SK-N-SH (cell line): ENCODE measurements at regions not wholly inside any gene's neighbourhood (a gene's known extent, or its start where the extent isn't known, plus 50 kb on each side); places are given as distances from the start of the nearest gene placed in this dataset.

Experiments
- CTCF ChIA-PET: fragments of 300-600, 350-600 bp; formaldehyde crosslinking; extraction: SDS; loops from one replicate; lab custom pipeline; 2021; lab: Yijun Ruan, JAX
- POLR2A ChIA-PET: fragments of 350-600 bp; sonication (Branson Sonifier 250); formaldehyde crosslinking; extraction: SDS; loops from one replicate; lab custom pipeline; 2020; ENCODE audit warnings: antibody characterized with exemption, inconsistent platforms; lab: Yijun Ruan, JAX
- DNase-seq: peaks from one replicate; pipeline ENCODE4 v3.0.0; 2012
- H2AFZ ChIP-seq: fragments of 200-600 bp; sonication (generic); 2 replicates; pipeline ENCODE4 v1.8.1; 2016; ENCODE audit warnings: antibody characterized with exemption, mild to moderate bottlenecking, low read depth
- H3F3A ChIP-seq: fragments of 200-600 bp; sonication (generic); replicated peaks from 2 replicates; pipeline ENCODE3; 2016; ENCODE audit warnings: antibody characterized with exemption, mild to moderate bottlenecking; ENCODE audit not compliant: insufficient read depth
- H3K27ac ChIP-seq, 2 experiments: fragments of 200-500 bp in 1 of 2; fragments of 200-600 bp in 1 of 2; sonication (Bioruptor generic) in 1 of 2; sonication (generic), shearing (Covaris generic) in 1 of 2; 2 replicates each; pipeline versions ENCODE4 v1.5.1 to v1.6.1; 2014 to 2016; ENCODE audit warnings: low read depth in 2 of 2, inconsistent platforms in 1 of 2, low read length in 1 of 2, mild to moderate bottlenecking in 1 of 2, mixed read lengths in 1 of 2
- H3K27me3 ChIP-seq: fragments of 200-600 bp; sonication (generic), shearing (Covaris generic); 2 replicates; pipeline ENCODE4 v1.6.1; 2016; ENCODE audit warnings: mixed run types; ENCODE audit not compliant: insufficient read depth
- H3K36me3 ChIP-seq, 2 experiments: fragments of 200-500 bp in 1 of 2; fragments of 200-600 bp in 1 of 2; sonication (Bioruptor generic) in 1 of 2; sonication (generic) in 1 of 2; replicated peaks in 1 of 2; 2 replicates each; pipeline versions ENCODE3 to v1.5.1; 2014 to 2016; ENCODE audit warnings: low read length in 1 of 2, mild to moderate bottlenecking in 1 of 2; ENCODE audit not compliant: insufficient read depth in 2 of 2, control insufficient read depth in 1 of 2
- H3K4me1 ChIP-seq, 2 experiments: fragments of 200-500 bp in 1 of 2; fragments of 200-600 bp in 1 of 2; sonication (Bioruptor generic) in 1 of 2; sonication (generic), shearing (Covaris generic) in 1 of 2; 2 replicates each; pipeline versions ENCODE4 v1.5.1 to v1.6.1; 2014 to 2016; ENCODE audit warnings: low read depth in 1 of 2, low read length in 1 of 2, mixed run types in 1 of 2; ENCODE audit not compliant: insufficient read depth in 2 of 2, control insufficient read depth in 1 of 2
- H3K4me2 ChIP-seq: fragments of 200-600 bp; sonication (generic), shearing (Covaris generic); 2 replicates; pipeline ENCODE4 v1.6.1; 2017; ENCODE audit warnings: mixed run types
- H3K4me3 ChIP-seq, 2 experiments: fragments of 200-500 bp in 1 of 2; fragments of 200-600 bp in 1 of 2; sonication (Bioruptor generic) in 1 of 2; sonication (generic), shearing (Covaris generic) in 1 of 2; 2 replicates each; pipeline versions ENCODE4 v1.5.1 to v1.8.1; 2014 to 2016; ENCODE audit warnings: low read depth in 2 of 2, inconsistent platforms in 1 of 2, low read length in 1 of 2, mild to moderate bottlenecking in 1 of 2, mixed read lengths in 1 of 2, moderate library complexity in 1 of 2
- H3K79me2 ChIP-seq: fragments of 200-600 bp; sonication (generic); 2 replicates; pipeline ENCODE4 v1.8.1; 2017; ENCODE audit warnings: mild to moderate bottlenecking; ENCODE audit not compliant: insufficient read depth
- H3K9ac ChIP-seq: fragments of 200-600 bp; sonication (generic); 2 replicates; pipeline ENCODE4 v1.6.1; 2017; ENCODE audit warnings: mixed run types
- H3K9me2 ChIP-seq: fragments of 200-600 bp; sonication (generic); 2 replicates; pipeline ENCODE4 v1.6.1; 2017; ENCODE audit warnings: mixed run types
- H3K9me3 ChIP-seq: fragments of 200-600 bp; sonication (generic); 2 replicates; pipeline ENCODE4 v1.6.1; 2017; ENCODE audit warnings: mixed run types, mild to moderate bottlenecking, moderate library complexity
- H4K20me1 ChIP-seq: fragments of 200-600 bp; sonication (generic); 2 replicates; pipeline ENCODE4 v1.6.1; 2017; ENCODE audit warnings: mild to moderate bottlenecking, mixed run types; ENCODE audit not compliant: insufficient read depth
- EP300 ChIP-seq, 2 experiments: IDR thresholded peaks; 2 replicates each; pipeline versions ENCODE4 v1.4.0 to v1.6.1; 2012; ENCODE audit warnings: borderline replicate concordance in 1 of 2, low read depth in 1 of 2, low read length in 1 of 2
- FOXJ3 ChIP-seq: sonication (generic); formaldehyde crosslinking; IDR thresholded peaks from 2 replicates; pipeline ENCODE4 v1.5.1; 2020; ENCODE audit warnings: mild to moderate bottlenecking, missing genetic modification reagents
- GATA2 ChIP-seq: sonication (generic); formaldehyde crosslinking; IDR thresholded peaks from 2 replicates; pipeline ENCODE4 v1.5.0; 2020; ENCODE audit warnings: mild to moderate bottlenecking, missing genetic modification reagents
- JUND ChIP-seq: IDR thresholded peaks from 2 replicates; pipeline ENCODE4 v1.4.0; 2012
- MXI1 ChIP-seq: IDR thresholded peaks from 2 replicates; pipeline ENCODE4 v1.6.1; 2012; ENCODE audit warnings: mild to moderate bottlenecking, low read depth, low read length, improper control_type of control experiment
- NRF1 ChIP-seq: IDR thresholded peaks from 2 replicates; pipeline ENCODE4 v1.6.1; 2012; ENCODE audit warnings: low read depth, mild to moderate bottlenecking, low read length
- POLR2AphosphoS5 ChIP-seq: IDR thresholded peaks from 2 replicates; pipeline ENCODE4 v1.6.1; 2012; ENCODE audit warnings: low read depth, low read length
- RAD21 ChIP-seq: IDR thresholded peaks from 2 replicates; pipeline ENCODE4 v1.6.1; 2012; ENCODE audit warnings: mild to moderate bottlenecking, low read length
- SIN3A ChIP-seq: IDR thresholded peaks from 2 replicates; pipeline ENCODE4 v1.6.1; 2012; ENCODE audit warnings: low read depth, mild to moderate bottlenecking, low read length, moderate library complexity, borderline replicate concordance
- TCF12 ChIP-seq: IDR thresholded peaks from 2 replicates; pipeline ENCODE4 v1.4.0; 2012
- YY1 ChIP-seq: IDR thresholded peaks from 2 replicates; pipeline ENCODE4 v1.4.0; 2012; ENCODE audit warnings: low read depth, mild to moderate bottlenecking
- WGBS: methylation state at CpG from one replicate; pipeline ENCODE4 v1.1.6; 2017; ENCODE audit warnings: low lambda C conversion rate; 5-methylcytosine and 5-hydroxymethylcytosine counted together
- TF ChIP-seq, protein P1 (sequence below): IDR thresholded peaks from 2 replicates; pipeline ENCODE4; 2012
- TF ChIP-seq, protein P2 (sequence below): fragments of 150-350 bp; IDR thresholded peaks from 2 replicates; pipeline ENCODE4 v1.6.1; 2017; ENCODE audit warnings: antibody characterized with exemption, low read length, low read depth, borderline replicate concordance
- TF ChIP-seq, protein P3 (sequence below): IDR thresholded peaks from 2 replicates; pipeline ENCODE4 v1.4.0; 2012; ENCODE audit warnings: low read depth

DNA sequence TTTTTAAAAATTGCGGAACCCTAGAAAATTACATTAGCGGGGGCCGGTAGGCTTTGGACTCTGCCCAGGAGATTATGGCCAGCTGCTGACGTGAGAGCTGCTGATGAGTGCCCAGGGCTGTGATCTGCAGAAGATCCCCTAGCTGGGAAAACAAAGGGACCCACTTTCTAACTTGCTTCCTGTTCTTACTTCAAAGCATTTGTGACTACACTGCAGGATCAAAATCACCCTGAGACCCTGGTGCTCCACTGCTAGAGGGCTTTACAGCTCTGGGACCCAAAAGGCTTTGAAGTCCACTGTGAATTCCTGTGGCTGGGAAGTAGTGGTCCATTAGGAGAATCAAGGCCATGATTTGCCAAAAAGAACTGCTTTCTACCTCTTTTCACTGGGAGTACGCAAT is 499.4 kb upstream of the AKR1E2 start:
- Histone ChIP-seq H3F3A (no peaks in the 10 kb centered on the region), H2AFZ (no peak overlapping the region), H3K9me2 (no peaks in the 10 kb centered on the region), H3K4me2 (no peak overlapping the region), H4K20me1 (no peaks in the 10 kb centered on the region), H3K36me3 (no peaks in the 10 kb centered on the region), H3K9ac (no peak overlapping the region), H3K27ac (no peak overlapping the region), H3K27me3 (no peaks in the 10 kb centered on the region), H3K4me3 (no peak overlapping the region), H3K9me3 (no peaks in the 10 kb centered on the region), H3K4me1 (no peaks in the 10 kb centered on the region), H3K79me2 (no peaks in the 10 kb centered on the region)
- TF ChIP-seq, protein P1, sequence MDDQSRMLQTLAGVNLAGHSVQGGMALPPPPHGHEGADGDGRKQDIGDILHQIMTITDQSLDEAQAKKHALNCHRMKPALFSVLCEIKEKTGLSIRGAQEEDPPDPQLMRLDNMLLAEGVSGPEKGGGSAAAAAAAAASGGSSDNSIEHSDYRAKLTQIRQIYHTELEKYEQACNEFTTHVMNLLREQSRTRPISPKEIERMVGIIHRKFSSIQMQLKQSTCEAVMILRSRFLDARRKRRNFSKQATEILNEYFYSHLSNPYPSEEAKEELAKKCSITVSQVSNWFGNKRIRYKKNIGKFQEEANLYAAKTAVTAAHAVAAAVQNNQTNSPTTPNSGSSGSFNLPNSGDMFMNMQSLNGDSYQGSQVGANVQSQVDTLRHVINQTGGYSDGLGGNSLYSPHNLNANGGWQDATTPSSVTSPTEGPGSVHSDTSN = no peak
- no peak for TF ChIP-seq FOXJ3
- TF ChIP-seq POLR2AphosphoS5 = no peak
- no peak for TF ChIP-seq TCF12
- 92% methylated on average over 5 of the region's 5 CpGs for WGBS
- no peak for DNase-seq
- ChIA-PET POLR2A (no interaction called here), CTCF (no interaction called here)

DNA sequence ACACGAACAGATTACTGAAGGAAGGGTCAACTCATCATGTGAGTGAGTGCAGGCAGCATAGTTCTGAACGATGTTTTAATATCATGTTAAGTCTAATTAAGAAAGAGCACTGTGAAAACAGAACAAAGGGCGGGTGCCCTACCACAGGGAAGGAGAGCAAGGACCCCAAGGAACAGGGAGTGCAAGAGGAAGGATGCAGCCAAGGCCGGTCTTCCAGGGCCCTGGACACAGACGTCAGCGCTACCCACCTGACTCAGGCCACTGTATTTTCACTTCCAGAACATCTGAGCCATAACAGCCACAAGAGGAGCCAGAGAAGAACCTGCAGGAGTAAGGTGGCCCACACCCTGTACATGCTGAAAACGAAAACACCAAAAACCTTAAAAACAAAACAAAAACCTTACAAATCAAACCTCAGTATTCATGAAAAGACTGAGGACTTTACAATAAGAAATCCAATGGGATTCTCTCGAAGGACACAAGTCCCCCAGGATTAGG is 506.1 kb upstream of the AKR1E2 start:
- Histone ChIP-seq H4K20me1 (no peaks in the 10 kb centered on the region), H3K9ac (no peak overlapping the region), H3F3A (peaks cover 4% of the 10 kb centered on the region), H3K79me2 (no peaks in the 10 kb centered on the region), H3K9me3 (no peaks in the 10 kb centered on the region), H3K27ac (no peak overlapping the region), H3K4me1 (no peaks in the 10 kb centered on the region), H3K9me2 (no peaks in the 10 kb centered on the region), H3K4me2 (no peak overlapping the region), H3K4me3 (no peak overlapping the region), H3K27me3 (no peaks in the 10 kb centered on the region), H2AFZ (no peak overlapping the region), H3K36me3 (no peaks in the 10 kb centered on the region)
- TF ChIP-seq, protein P1 = no peak
- TF ChIP-seq JUND (no peak), NRF1 (no peak), MXI1 (no peak), RAD21 (no peak), GATA2 (CRISPR knock-in tag) (no peak), YY1 (no peak), EP300 (IDR thresholded peaks at IDR 0.05; ENCODE audit: borderline replicate concordance in 1 of 2, low read depth in 1 of 2, low read length in 1 of 2) (no peak), SIN3A (no peak)
- TF ChIP-seq, protein P2, sequence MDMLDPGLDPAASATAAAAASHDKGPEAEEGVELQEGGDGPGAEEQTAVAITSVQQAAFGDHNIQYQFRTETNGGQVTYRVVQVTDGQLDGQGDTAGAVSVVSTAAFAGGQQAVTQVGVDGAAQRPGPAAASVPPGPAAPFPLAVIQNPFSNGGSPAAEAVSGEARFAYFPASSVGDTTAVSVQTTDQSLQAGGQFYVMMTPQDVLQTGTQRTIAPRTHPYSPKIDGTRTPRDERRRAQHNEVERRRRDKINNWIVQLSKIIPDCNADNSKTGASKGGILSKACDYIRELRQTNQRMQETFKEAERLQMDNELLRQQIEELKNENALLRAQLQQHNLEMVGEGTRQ = no peak
- TF ChIP-seq, protein P3, sequence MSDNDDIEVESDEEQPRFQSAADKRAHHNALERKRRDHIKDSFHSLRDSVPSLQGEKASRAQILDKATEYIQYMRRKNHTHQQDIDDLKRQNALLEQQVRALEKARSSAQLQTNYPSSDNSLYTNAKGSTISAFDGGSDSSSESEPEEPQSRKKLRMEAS = no peak
- ChIA-PET CTCF (no interaction called here), POLR2A (no interaction called here)
- WGBS = 89% methylated on average over 8 of the region's 8 CpGs
- DNase-seq = no peak
